Keratinocyte (primary cell): ENCODE measurements at regions not wholly inside any gene's neighbourhood (a gene's known extent, or its start where the extent isn't known, plus 50 kb on each side); places are given as distances from the start of the nearest gene placed in this dataset.

ENCODE experiments used
- DNase-seq: peaks from one replicate; pipeline ENCODE4 v3.0.0-alpha.2; 2011; ENCODE audit warnings: low read depth, missing footprints, low spot score
- FAIRE-seq: peaks from 2 replicates; lab custom pipeline; 2011; peaks lifted over from hg19 to GRCh38; lab: Jason Lieb, UNC
- H2AFZ ChIP-seq: 2 replicates; pipeline ENCODE4 v1.6.0; 2012; ENCODE audit warnings: low read length, control low read depth, inconsistent platforms; ENCODE audit not compliant: control insufficient read depth
- H3K27ac ChIP-seq: 2 replicates; pipeline ENCODE4 v1.5.1; 2011; ENCODE audit warnings: low read length; ENCODE audit not compliant: control insufficient read depth, insufficient read depth
- H3K27me3 ChIP-seq: 3 replicates; pipeline ENCODE4 v1.6.0; 2011; ENCODE audit warnings: low read length; ENCODE audit not compliant: control insufficient read depth, insufficient read depth; ENCODE audit errors: extremely low read depth
- H3K36me3 ChIP-seq, 2 experiments: 2 replicates in 1 of 2; 3 replicates in 1 of 2; pipeline ENCODE4 v1.5.1; 2011; ENCODE audit warnings: low read length in 2 of 2, mild to moderate bottlenecking in 1 of 2; ENCODE audit not compliant: control insufficient read depth in 2 of 2, insufficient read depth in 2 of 2; ENCODE audit errors: extremely low read depth in 1 of 2
- H3K4me1 ChIP-seq: 3 replicates; pipeline ENCODE4 v1.5.1; 2011; ENCODE audit warnings: low read length; ENCODE audit not compliant: control insufficient read depth, insufficient read depth; ENCODE audit errors: extremely low read depth
- H3K4me2 ChIP-seq: 3 replicates; pipeline ENCODE4 v1.6.0; 2011; ENCODE audit warnings: low read depth, low read length; ENCODE audit not compliant: control insufficient read depth, insufficient read depth; ENCODE audit errors: extremely low read depth
- H3K4me3 ChIP-seq, 3 experiments: fragments of 200-600 bp in 1 of 3; sonication (generic) in 1 of 3; 2 replicates in 2 of 3; 3 replicates in 1 of 3; pipeline ENCODE4 v1.5.1; 2011 to 2016; ENCODE audit warnings: low read length in 3 of 3, mild to moderate bottlenecking in 3 of 3, control low read depth in 2 of 3, inconsistent platforms in 1 of 3, low read depth in 1 of 3, mixed read lengths in 1 of 3, mixed run types in 1 of 3, moderate library complexity in 1 of 3; ENCODE audit not compliant: control insufficient read depth in 2 of 3, insufficient read depth in 2 of 3; ENCODE audit errors: extremely low read depth in 1 of 3
- H3K79me2 ChIP-seq: 2 replicates; pipeline ENCODE4 v1.6.0; 2012; ENCODE audit warnings: low read length; ENCODE audit not compliant: control insufficient read depth, insufficient read depth
- H3K9ac ChIP-seq: 3 replicates; pipeline ENCODE4 v1.6.0; 2011; ENCODE audit warnings: low read length; ENCODE audit not compliant: control insufficient read depth, insufficient read depth; ENCODE audit errors: extremely low read depth
- H3K9me1 ChIP-seq: 3 replicates; pipeline ENCODE4 v1.6.0; 2011; ENCODE audit warnings: low read length; ENCODE audit not compliant: control insufficient read depth, insufficient read depth; ENCODE audit errors: extremely low read depth
- H3K9me3 ChIP-seq: 2 replicates; pipeline ENCODE4 v1.5.1; 2012; ENCODE audit warnings: low read depth, low read length; ENCODE audit not compliant: control insufficient read depth
- H4K20me1 ChIP-seq: 3 replicates; pipeline ENCODE4 v1.6.0; 2011; ENCODE audit warnings: low read length; ENCODE audit not compliant: control insufficient read depth, insufficient read depth; ENCODE audit errors: extremely low read depth
- CTCF ChIP-seq, 3 experiments: IDR thresholded peaks in 1 of 3; conservative IDR thresholded peaks in 1 of 3; optimal IDR thresholded peaks in 1 of 3; 2 replicates in 2 of 3; 3 replicates in 1 of 3; pipeline versions ENCODE3 to v1.5.1; 2011; ENCODE audit warnings: low read length in 3 of 3, mild to moderate bottlenecking in 3 of 3, moderate library complexity in 2 of 3, control low read depth in 1 of 3, inconsistent platforms in 1 of 3; ENCODE audit not compliant: insufficient read depth in 2 of 3; ENCODE audit errors: extremely low read depth in 1 of 3
- EZH2 ChIP-seq: IDR thresholded peaks from one replicate; pipeline ENCODE4 v1.6.1; 2012; ENCODE audit warnings: inconsistent platforms, mild to moderate bottlenecking, low read length, moderate library complexity
- dilution Hi-C: fragments of 300-500 bp; cut with MboI; formaldehyde crosslinking; loops from one replicate; pipeline ENCODE4 v1.7.0; 2020; ENCODE audit warnings: low sequenced_read_pairs; ENCODE audit not compliant: extremely low pct_ligation_motif_present

GRCh38 chr13:34810996-34811395 is 131.1 kb upstream of the NBEA start:
- Histone ChIP-seq H3K4me3 (no peak overlapping the region), H3K9ac (no peak overlapping the region), H3K27me3 (no peaks in the 10 kb centered on the region), H4K20me1 (no peaks in the 10 kb centered on the region), H3K27ac (no peak overlapping the region), H3K4me1 (no peaks in the 10 kb centered on the region), H3K9me3 (no peaks in the 10 kb centered on the region), H2AFZ (no peak overlapping the region), H3K9me1 (no peaks in the 10 kb centered on the region), H3K4me2 (no peak overlapping the region), H3K36me3 (no peaks in the 10 kb centered on the region), H3K79me2 (no peaks in the 10 kb centered on the region)
- TF ChIP-seq CTCF (optimal IDR thresholded peaks at IDR 0.05 in 1 of 3, IDR thresholded peaks at IDR 0.05 in 1 of 3, conservative IDR thresholded peaks at IDR 0.05 in 1 of 3; ENCODE audit: extremely low read depth in 1 of 3, insufficient read depth in 2 of 3, low read length in 3 of 3): no peak
- TF ChIP-seq EZH2: no peak
- no peak for FAIRE-seq
- DNase-seq: no peak
- dilution Hi-C loops: no loop called here

- TF ChIP-seq CTCF (optimal IDR thresholded peaks at IDR 0.05 in 1 of 3, IDR thresholded peaks at IDR 0.05 in 1 of 3, conservative IDR thresholded peaks at IDR 0.05 in 1 of 3; ENCODE audit: extremely low read depth in 1 of 3, insufficient read depth in 2 of 3, low read length in 3 of 3): no peak
- no peak overlapping the region for H2AFZ ChIP-seq
- DNase-seq (no peak), FAIRE-seq (no peak)
- H3K27ac ChIP-seq: no peak overlapping the region
- dilution Hi-C loops: no loop called here
- no peaks in the 10 kb centered on the region for H3K36me3 ChIP-seq
- H3K4me1 ChIP-seq: no peaks in the 10 kb centered on the region
- no peaks in the 10 kb centered on the region for H3K9me3 ChIP-seq
- H3K4me3 ChIP-seq: no peak overlapping the region
- no peak overlapping the region for H3K9ac ChIP-seq
- no peaks in the 10 kb centered on the region for H3K79me2 ChIP-seq
- no peaks in the 10 kb centered on the region for H4K20me1 ChIP-seq
- no peak overlapping the region for H3K4me2 ChIP-seq
- no peaks in the 10 kb centered on the region for H3K9me1 ChIP-seq
- H3K27me3 ChIP-seq: no peaks in the 10 kb centered on the region
Measured at GRCh38 chr13:34815526-34815925, 126.5 kb upstream of the NBEA start.
